ENCODE measurements at regions not wholly inside any gene's neighbourhood (a gene's known extent, or its start where the extent isn't known, plus 50 kb on each side); places are given as distances from the start of the nearest gene placed in this dataset.
A peak's percentile ranks its signal among the peaks of the same experiment; 100 is the strongest.

GRCh38 chr2:126776255-126776654 is 120.3 kb downstream of the GYPC start:
- no peak for TF ChIP-seq FOSL2 (IDR thresholded peaks at IDR 0.05)
- no peak for TF ChIP-seq FOSL2 (CRISPR knock-in tag; IDR thresholded peaks at IDR 0.05)
- no peak for TF ChIP-seq ELK1 (IDR thresholded peaks at IDR 0.05; ENCODE audit: low read depth, low read length)
- TF ChIP-seq FOXS1 (CRISPR knock-in tag; IDR thresholded peaks at IDR 0.05) = no peak
- TF ChIP-seq HES2 (IDR thresholded peaks at IDR 0.05) = no peak
- no peak for TF ChIP-seq ZNF302 (CRISPR knock-in tag; IDR thresholded peaks at IDR 0.05)
- no peak for TF ChIP-seq E2F6 (IDR thresholded peaks at IDR 0.05; ENCODE audit: borderline replicate concordance, low read depth)
- TF ChIP-seq ZC3H11A (IDR thresholded peaks at IDR 0.05) = no peak
- TF ChIP-seq MAZ (IDR thresholded peaks at IDR 0.05; ENCODE audit: borderline replicate concordance, low read depth, low read length) = no peak
- TF ChIP-seq CBX2 (IDR thresholded peaks at IDR 0.05; ENCODE audit: borderline replicate concordance, low read depth) = no peak
- no peak for TF ChIP-seq TP53 (CRISPR knock-in tag; IDR thresholded peaks at IDR 0.05)
- no peak for TF ChIP-seq HOXB13 (CRISPR knock-in tag; IDR thresholded peaks at IDR 0.05; ENCODE audit: low read depth)
- no peak for TF ChIP-seq RARB (CRISPR knock-in tag; IDR thresholded peaks at IDR 0.05)
- no peak for TF ChIP-seq REST (IDR thresholded peaks at IDR 0.05)
- no peak for TF ChIP-seq SMC3 (IDR thresholded peaks at IDR 0.05)
- TF ChIP-seq HMGXB4 (CRISPR knock-in tag; IDR thresholded peaks at IDR 0.05; ENCODE audit: borderline replicate concordance) = no peak
- no peak for TF ChIP-seq CEBPB (IDR thresholded peaks at IDR 0.05)
- WGBS (ENCODE audit: missing lambda C conversion rate) = 5% methylated on average over 9 of the region's 9 CpGs
- no peak for DNase-seq (ENCODE audit: low read depth in 1 of 2, low spot score in 1 of 2)
- POLR2A ChIA-PET = no interaction called here
- FAIRE-seq = no peak
- H3K4me1 ChIP-seq = 0 out of 3 replicates have a peak, but pooled peaks cover 3% of the 10 kb centered on the region
- no peaks in the 10 kb centered on the region for H3K9me3 ChIP-seq
- H3K4me3 ChIP-seq = peak overlapping the region; percentile 51
- peak; percentile 26 to 33; a peak in 5 of 6 replicates for ATAC-seq
- peak overlapping the region; percentile 99 for H3K4me2 ChIP-seq
- CTCF ChIA-PET = interaction anchor here (0.6 to 1.3 kb wide), 12 partner anchors 8 to 532 kb away, joined by 3 to 6 read pairs (median 3); no protein-coding TSS in a partner anchor
- H3K27ac ChIP-seq = no peak overlapping the region
